ENCODE measurements at regions not wholly inside any gene's neighbourhood (a gene's known extent, or its start where the extent isn't known, plus 50 kb on each side); places are given as distances from the start of the nearest gene placed in this dataset.

DNA sequence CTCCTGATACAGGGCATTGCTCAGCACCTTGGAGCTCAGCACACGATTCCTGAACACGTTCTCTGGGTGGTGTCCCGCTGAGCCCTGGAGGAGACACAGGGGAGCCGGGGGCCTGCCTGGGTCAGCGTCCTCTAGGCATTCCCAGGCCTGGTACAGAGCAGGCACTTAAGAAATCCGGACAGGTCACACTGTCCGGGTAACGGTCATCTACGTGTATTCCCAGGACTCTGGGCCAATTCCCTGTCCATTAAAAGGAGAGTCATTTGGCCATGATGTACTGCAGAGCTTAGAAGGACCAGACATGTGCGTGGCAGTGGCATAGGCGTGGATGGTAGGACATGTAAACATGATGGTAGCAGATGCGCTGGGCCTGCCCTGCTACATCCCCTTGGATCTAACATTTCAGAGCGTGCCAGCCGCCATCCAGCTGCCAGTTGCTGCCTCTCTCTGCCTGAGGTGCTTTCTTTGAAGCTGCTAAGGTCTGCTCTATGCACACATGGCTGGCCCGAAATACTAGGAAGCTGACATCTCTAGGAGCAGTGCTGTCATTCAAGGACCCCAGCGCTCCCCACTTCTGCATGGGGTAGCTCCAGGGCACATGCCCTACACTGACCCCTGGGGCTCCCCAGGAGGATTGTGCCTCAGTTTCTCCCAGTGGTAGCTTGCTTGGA, 273.1 kb upstream of the RTL1 start:
- DNase-seq (ENCODE audit: low spot score) (no peak), FAIRE-seq (no peak)

GRCh38 chr14:101177301-101177971, 273.9 kb upstream of the RTL1 start:
- DNase-seq (ENCODE audit: low spot score) (no peak), FAIRE-seq (no peak)

- DNase-seq (ENCODE audit: low spot score) (no peak), FAIRE-seq (no peak)
These were observed 274.9 kb upstream of the RTL1 start for GRCh38 chr14:101178184-101179072.

DNA sequence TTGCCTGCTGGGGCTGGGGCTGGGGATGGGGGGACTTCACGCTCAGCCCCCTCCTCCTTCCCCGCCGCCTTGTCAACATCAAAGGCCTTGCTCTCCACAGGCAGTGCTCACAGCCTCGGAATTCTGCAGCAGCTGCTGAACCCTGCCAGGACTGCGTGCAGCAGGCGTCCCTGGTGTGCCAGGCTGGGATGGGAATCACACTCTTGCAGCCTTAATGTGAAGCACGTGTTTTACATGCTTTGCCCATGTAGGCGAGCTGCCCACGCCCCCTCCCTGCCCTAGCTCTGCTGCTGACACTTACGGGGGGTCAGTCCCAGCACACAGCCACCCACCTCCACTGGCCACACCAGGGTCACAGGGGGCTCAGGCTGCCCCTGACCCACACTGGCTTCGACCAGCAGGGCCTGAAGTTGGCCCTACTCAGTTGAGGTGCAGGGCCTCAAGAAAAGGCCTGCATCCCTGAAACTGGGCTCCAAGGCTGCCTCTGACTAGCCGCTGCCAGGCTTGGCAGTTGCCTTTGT, 276.2 kb upstream of the RTL1 start:
- FAIRE-seq = no peak
- DNase-seq (ENCODE audit: low spot score) = no peak

GRCh38 chr14:101181446-101182313, 278.2 kb upstream of the RTL1 start:
- FAIRE-seq (no peak), DNase-seq (ENCODE audit: low spot score) (no peak)

- FAIRE-seq = no peak
- DNase-seq (ENCODE audit: low spot score) = no peak
These were observed 279.0 kb upstream of the RTL1 start for GRCh38 chr14:101182476-101182875.

DNA sequence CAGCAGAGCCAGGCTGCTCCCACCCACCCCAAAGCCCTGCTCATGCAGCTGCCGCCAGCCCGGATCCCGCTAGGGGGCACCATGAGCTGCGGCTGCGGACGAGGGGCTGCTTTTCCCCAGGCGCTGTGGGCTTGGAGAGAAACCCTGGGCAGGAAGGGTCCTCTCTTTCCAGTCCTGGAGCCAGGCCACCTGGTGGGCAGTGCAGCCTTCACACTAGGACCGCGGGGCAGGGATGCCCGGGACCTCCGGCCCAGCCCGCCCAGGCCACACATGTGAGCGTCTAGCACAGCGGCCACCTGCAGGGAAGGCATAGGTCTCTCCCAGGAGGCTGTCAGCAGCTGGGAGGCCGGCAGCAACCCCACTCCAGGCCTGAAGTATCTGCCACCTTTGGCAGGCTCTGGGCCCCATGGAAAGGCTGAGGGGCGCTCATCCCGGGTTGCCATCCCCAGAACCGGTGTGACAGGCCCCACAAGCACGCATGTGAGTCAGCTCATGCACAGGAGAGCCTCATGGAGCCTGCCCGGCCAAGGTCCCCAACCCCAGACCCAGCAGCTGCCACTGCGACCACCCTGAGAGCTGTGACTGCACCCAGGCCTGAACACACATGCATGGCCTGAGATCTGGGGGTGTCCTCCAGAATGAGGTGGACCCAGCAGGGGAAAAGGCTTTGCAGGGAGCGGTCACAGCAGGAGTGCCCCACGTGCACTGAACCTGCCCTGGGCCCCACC, 280.0 kb upstream of the RTL1 start:
- DNase-seq (ENCODE audit: low spot score) (no peak), FAIRE-seq (no peak)

DNA sequence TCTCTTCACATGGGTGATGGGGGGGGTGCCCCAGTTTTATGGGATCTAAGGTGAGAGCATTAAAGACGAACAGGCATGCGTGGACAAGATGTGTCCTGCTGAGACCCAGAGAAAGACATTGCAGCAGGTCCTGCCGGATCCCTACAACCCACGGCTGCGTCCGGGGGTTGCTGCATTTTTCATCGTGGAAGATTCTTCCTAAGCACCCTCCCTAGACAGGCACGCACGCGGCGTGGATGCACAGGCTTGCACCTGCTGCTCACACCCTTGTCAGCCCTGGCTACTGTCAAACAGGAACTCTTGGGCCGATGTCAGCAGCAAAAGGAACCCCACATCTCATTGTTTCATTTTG, 280.6 kb upstream of the RTL1 start:
- DNase-seq (ENCODE audit: low spot score) (no peak), FAIRE-seq (no peak)

GRCh38 chr14:101184572-101184971, 281.1 kb upstream of the RTL1 start:
- no peak for DNase-seq (ENCODE audit: low spot score)
- FAIRE-seq = no peak

DNA sequence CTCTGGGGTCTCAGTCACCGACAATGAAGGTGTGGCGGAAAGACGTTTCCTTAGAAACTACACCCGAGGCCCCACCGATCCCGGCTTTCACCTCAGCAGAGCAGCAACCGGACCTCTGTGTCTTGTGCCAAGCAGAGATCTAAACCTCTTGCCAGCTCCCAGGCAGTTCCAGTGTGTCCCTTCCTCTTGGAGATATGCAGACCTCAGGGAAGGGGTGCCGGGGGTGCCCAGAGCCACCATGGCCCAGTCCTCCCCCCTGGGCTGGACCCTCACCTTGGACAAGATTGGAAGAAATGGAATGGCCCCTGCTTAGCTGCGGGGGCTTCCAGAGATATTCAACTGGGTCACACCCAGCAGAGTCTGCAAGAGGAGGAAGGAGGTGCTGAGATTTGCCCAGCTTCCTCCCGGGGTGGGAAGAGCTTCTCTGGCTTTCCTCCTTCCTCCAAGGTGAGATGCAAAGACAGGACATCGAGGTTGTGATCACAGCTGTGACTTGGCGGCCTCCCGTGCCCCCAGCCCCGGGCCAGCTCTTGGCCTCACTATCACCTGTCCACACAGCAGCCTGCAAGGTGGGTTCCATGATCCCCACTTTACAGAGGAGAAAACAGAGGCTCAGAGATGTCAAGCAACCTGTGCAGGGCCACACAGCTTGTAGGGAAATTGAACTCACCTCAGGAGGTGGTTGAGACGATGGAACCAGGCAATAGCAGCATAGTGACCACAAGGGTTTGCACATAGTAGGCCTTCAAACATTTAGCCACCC, 281.7 kb upstream of the RTL1 start:
- DNase-seq (ENCODE audit: low spot score) = no peak
- FAIRE-seq = no peak

DNA sequence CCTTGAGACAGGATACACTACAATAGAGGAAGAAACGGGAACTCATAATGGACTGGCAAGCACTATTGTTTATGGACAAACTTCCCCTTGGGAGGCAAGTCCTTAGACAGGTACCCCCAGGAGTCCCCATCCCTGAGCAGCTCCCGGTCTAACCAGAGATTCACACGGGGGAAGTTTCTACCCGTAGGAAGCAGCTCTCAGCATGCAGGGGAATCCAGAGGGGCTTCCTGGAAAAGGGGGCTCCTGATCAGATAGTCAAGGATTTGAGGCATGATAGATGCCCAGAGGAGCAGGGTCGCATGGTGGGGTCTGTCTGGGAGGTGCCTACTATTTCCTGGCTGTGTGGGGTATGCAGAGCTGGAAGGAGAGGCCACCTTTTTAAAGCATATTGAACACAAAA, 282.4 kb upstream of the RTL1 start:
- DNase-seq (ENCODE audit: low spot score) (no peak), FAIRE-seq (no peak)

DNA sequence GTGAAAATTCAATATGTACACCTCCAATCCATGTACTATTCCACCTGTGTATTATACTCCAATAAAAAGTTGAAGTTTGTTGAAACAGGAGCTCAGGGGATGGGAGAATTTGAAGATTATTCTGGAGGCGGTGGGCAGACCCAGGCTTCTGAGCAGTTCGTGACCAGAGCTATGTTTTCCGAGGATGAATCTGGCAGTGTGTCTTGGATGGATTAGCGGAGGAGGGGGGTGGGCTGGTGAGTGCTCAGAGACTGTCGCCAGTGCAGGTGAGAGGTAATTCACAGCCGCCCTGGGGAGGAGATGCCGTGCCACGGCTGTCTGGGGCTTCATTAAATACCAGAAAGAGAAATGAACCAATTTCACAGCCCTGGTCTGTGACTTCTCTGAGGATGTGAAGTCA, 283.0 kb upstream of the RTL1 start:
- DNase-seq (ENCODE audit: low spot score) (no peak), FAIRE-seq (no peak)

DNA sequence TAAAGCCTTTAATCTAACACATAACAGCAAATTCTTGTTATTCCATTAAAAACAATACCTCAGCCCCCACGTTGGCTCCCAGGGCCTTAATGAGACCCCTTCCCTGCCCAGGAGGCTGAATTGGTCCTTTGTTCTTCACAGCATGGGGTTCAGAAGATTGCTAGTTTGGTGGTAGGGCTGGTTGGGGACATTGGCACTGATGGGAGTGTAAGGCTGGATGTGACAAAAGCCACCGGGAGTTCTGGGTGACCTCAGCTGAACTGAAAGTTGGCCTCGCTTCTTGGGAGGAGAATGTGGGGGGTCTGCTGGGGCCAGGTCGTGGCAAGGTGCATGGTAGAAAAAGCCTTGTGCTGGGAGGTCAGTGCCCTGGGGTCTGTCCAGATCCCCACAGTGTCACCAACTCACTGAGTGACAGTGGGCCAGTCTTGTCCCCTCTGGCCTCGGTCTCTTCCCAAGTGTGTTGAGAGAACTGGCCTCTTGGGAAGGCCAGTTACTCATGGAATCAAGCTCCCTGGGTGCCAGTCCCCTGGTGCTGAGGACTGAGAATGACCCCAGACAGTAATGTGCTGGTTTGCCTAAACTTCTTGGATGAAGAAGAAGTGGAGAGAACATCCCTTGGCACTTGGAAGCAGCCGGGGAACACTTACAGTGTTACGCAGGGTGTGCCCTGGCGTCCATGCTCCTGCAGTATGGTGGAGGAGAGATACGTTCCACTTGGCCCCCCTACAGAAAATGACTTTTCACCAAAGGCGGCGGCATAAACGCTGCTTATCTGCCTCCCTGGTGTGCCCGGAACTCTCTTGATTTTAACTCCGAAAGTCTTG, 283.7 kb upstream of the RTL1 start:
- FAIRE-seq (no peak), DNase-seq (ENCODE audit: low spot score) (no peak)

DNA sequence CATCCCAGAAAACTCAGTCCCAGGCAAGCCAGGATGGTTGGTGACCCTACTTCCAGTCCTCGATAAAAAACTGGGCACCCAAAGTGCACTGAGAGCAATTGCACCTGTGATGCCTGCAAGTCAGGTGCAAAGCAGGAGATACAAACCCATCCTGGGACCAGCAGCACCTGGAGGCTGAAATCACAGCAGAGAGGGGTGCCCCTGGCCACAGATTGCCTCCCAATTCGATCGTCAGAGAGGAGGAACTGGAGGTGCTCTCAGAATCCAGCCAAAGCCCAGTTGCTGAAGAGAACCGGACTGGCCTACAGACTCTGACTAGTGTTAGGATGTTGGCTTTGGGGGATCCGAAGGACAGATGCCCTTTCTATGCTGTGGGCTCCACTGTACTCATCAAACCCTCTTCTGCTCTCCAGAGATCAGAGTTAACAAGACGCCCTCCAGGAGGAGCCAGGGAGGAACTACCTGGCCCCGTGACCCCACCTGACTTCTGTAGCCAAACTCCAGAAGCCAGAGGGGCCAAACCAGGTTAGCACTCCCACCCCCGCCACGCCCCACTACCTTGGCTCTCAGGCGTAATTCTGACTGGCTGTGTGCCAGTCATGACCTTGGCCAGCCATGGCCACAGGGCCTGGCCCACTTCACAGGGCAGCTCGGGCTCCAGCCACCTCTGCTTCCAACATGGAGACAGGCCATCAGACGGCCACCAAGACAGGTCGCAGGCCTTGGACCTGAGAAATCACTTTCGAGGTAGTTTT, 284.5 kb upstream of the RTL1 start:
- no peak for DNase-seq (ENCODE audit: low spot score)
- no peak for FAIRE-seq

DNA sequence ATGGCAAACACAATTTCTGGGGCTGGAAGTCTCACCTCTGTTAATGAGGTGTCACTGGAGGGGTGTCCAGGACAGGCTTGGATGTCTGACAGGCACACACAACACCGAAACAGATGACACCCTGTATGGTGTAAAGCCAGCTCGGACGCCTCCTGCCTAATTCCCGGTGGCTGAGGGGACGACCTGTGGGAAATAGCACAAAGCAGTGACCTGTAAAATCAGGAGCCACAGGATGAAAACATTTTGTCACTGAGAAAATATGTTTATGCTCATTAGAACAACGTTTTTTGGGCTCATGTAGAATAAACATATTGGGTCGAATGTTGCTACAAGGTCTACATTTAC, 285.0 kb upstream of the RTL1 start:
- DNase-seq (ENCODE audit: low spot score) = no peak
- FAIRE-seq = no peak

- DNase-seq (ENCODE audit: low spot score) (no peak), FAIRE-seq (no peak)
These were observed 285.7 kb upstream of the RTL1 start for GRCh38 chr14:101189266-101189665.

GRCh38 chr14:101189962-101190560, 286.5 kb upstream of the RTL1 start:
- FAIRE-seq = no peak
- no peak for DNase-seq (ENCODE audit: low spot score)
